ENCODE measurements at regions not wholly inside any gene's neighbourhood (a gene's known extent, or its start where the extent isn't known, plus 50 kb on each side); places are given as distances from the start of the nearest gene placed in this dataset.

GRCh38 chr12:129973236-129973961 is 69.6 kb upstream of the TMEM132D start:
- CTCF ChIA-PET, result interaction anchor here (1.0 kb wide), 1 partner anchor 62 kb away, joined by 3 read pairs; no protein-coding TSS in a partner anchor
- H3K27ac ChIP-seq (ENCODE audit: low read depth in 2 of 2, low read length in 1 of 2), result no peak overlapping the region
- POLR2A ChIA-PET, result no interaction called here
- H3K36me3 ChIP-seq (replicated peaks in 1 of 2; ENCODE audit: control insufficient read depth in 1 of 2, insufficient read depth in 2 of 2, low read length in 1 of 2), result no peaks in the 10 kb centered on the region
- H3K27me3 ChIP-seq (ENCODE audit: insufficient read depth), result no peaks in the 10 kb centered on the region
- TF ChIP-seq FOXM1 (IDR thresholded peaks at IDR 0.05; ENCODE audit: low read depth) (no peak), NFIC (IDR thresholded peaks at IDR 0.05; ENCODE audit: borderline replicate concordance) (no peak), JUND (IDR thresholded peaks at IDR 0.05) (no peak), REST (IDR thresholded peaks at IDR 0.05; ENCODE audit: low read depth, low read length) (no peak), RXRA (IDR thresholded peaks at IDR 0.05; ENCODE audit: borderline replicate concordance, low read depth) (no peak), CTCF (IDR thresholded peaks at IDR 0.05) (no peak), EZH2phosphoT487 (IDR thresholded peaks at IDR 0.05; ENCODE audit: borderline replicate concordance, low read depth) (no peak), ELF1 (IDR thresholded peaks at IDR 0.05) (no peak), MEF2A (IDR thresholded peaks at IDR 0.05; ENCODE audit: borderline replicate concordance, low read depth) (no peak), SMC3 (IDR thresholded peaks at IDR 0.05; ENCODE audit: low read depth, low read length) (no peak)
- TF ChIP-seq, protein P1, sequence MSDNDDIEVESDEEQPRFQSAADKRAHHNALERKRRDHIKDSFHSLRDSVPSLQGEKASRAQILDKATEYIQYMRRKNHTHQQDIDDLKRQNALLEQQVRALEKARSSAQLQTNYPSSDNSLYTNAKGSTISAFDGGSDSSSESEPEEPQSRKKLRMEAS (IDR thresholded peaks at IDR 0.05; ENCODE audit: low read depth), result no peak
- TF ChIP-seq, protein P2, sequence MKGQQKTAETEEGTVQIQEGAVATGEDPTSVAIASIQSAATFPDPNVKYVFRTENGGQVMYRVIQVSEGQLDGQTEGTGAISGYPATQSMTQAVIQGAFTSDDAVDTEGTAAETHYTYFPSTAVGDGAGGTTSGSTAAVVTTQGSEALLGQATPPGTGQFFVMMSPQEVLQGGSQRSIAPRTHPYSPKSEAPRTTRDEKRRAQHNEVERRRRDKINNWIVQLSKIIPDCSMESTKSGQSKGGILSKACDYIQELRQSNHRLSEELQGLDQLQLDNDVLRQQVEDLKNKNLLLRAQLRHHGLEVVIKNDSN (IDR thresholded peaks at IDR 0.05; ENCODE audit: borderline replicate concordance, low read depth), result no peak
- TF ChIP-seq, protein P3, sequence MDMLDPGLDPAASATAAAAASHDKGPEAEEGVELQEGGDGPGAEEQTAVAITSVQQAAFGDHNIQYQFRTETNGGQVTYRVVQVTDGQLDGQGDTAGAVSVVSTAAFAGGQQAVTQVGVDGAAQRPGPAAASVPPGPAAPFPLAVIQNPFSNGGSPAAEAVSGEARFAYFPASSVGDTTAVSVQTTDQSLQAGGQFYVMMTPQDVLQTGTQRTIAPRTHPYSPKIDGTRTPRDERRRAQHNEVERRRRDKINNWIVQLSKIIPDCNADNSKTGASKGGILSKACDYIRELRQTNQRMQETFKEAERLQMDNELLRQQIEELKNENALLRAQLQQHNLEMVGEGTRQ (IDR thresholded peaks at IDR 0.05; ENCODE audit: borderline replicate concordance, low read depth, low read length), result no peak
- TF ChIP-seq, protein P4, sequence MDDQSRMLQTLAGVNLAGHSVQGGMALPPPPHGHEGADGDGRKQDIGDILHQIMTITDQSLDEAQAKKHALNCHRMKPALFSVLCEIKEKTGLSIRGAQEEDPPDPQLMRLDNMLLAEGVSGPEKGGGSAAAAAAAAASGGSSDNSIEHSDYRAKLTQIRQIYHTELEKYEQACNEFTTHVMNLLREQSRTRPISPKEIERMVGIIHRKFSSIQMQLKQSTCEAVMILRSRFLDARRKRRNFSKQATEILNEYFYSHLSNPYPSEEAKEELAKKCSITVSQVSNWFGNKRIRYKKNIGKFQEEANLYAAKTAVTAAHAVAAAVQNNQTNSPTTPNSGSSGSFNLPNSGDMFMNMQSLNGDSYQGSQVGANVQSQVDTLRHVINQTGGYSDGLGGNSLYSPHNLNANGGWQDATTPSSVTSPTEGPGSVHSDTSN (IDR thresholded peaks at IDR 0.05), result no peak
- H3K79me2 ChIP-seq (ENCODE audit: insufficient read depth), result no peaks in the 10 kb centered on the region
- no peaks in the 10 kb centered on the region for H3K4me1 ChIP-seq (ENCODE audit: control insufficient read depth in 1 of 2, insufficient read depth in 2 of 2, low read depth in 1 of 2, low read length in 1 of 2)
- H3K9ac ChIP-seq, result no peak overlapping the region
- DNase-seq, result no peak
- no peaks in the 10 kb centered on the region for H4K20me1 ChIP-seq (ENCODE audit: insufficient read depth)
- no peaks in the 10 kb centered on the region for H3K9me2 ChIP-seq
- H3K9me3 ChIP-seq, result no peaks in the 10 kb centered on the region
- no peak overlapping the region for H3K4me2 ChIP-seq
- no peaks in the 10 kb centered on the region for H3F3A ChIP-seq (replicated peaks; ENCODE audit: insufficient read depth)
- 14% methylated on average over 6 of the region's 6 CpGs for WGBS (ENCODE audit: low lambda C conversion rate)
- no peak overlapping the region for H3K4me3 ChIP-seq (ENCODE audit: low read depth in 2 of 2, low read length in 1 of 2)
- H2AFZ ChIP-seq (ENCODE audit: low read depth), result no peak overlapping the region

All from SK-N-SH (cell line).